HFFc6 (cell line): ENCODE measurements at regions not wholly inside any gene's neighbourhood (a gene's known extent, or its start where the extent isn't known, plus 50 kb on each side); places are given as distances from the start of the nearest gene placed in this dataset.

ENCODE experiments used
- DNase-seq: peaks from one replicate; pipeline ENCODE4 v3.0.0-alpha.2; 2018
- H3K27ac Mint-ChIP-seq: 2 replicates; pipeline ENCODE4 v1.8.0; 2020; ENCODE audit warnings: mild to moderate bottlenecking, mixed read lengths
- H3K27me3 Mint-ChIP-seq: 2 replicates; pipeline ENCODE4 v1.8.0; 2021; ENCODE audit warnings: mild to moderate bottlenecking, moderate library complexity, mixed read lengths; ENCODE audit not compliant: insufficient read depth
- H3K36me3 Mint-ChIP-seq: 2 replicates; pipeline ENCODE4 v1.8.0; 2021; ENCODE audit warnings: low read depth, mixed read lengths
- H3K4me1 Mint-ChIP-seq: 2 replicates; pipeline ENCODE4 v1.8.0; 2020; ENCODE audit warnings: low read depth, mixed read lengths
- H3K4me3 Mint-ChIP-seq: 2 replicates; pipeline ENCODE4 v1.8.0; 2020; ENCODE audit warnings: mild to moderate bottlenecking, moderate library complexity, mixed read lengths
- H3K9me3 Mint-ChIP-seq: 2 replicates; pipeline ENCODE4 v1.8.0; 2020; ENCODE audit warnings: mild to moderate bottlenecking, mixed read lengths
- TF ChIP-seq, protein P1 (sequence below): fragments of 200-600 bp; sonication (generic); IDR thresholded peaks from 2 replicates; pipeline ENCODE4 v1.5.0; 2021; ENCODE audit warnings: antibody characterized with exemption, mild to moderate bottlenecking

DNA sequence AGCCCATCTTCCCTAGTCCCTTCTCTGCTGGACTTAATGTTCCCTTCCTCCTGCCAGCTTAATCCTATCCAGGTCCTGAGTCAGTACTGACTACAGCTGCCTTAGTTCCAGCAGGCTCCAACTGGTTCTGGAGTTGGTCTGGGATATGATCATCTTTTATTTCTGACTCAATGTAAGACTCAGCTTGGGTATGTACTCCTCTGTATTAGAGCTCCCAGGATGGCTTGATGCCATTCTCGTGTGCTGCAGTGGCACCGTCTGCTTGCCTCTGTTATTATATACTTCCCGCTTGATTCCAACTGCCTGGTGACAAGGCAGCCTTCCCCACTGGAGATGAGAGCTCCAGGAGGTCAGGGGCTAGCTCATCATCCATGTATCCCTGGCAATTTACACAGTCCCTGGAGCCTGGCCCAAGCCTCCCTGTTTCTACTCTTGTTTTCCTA, 164.4 kb upstream of the DPT start:
- no peak overlapping the region for H3K27ac Mint-ChIP-seq
- peaks cover 1% of the 10 kb centered on the region; the same call in 1 of the 2 replicates for H3K27me3 Mint-ChIP-seq
- H3K9me3 Mint-ChIP-seq, result peaks cover 18% of the 10 kb centered on the region
- no peak overlapping the region for H3K4me3 Mint-ChIP-seq
- no peaks in the 10 kb centered on the region for H3K36me3 Mint-ChIP-seq
- no peak for DNase-seq
- TF ChIP-seq, protein P1, sequence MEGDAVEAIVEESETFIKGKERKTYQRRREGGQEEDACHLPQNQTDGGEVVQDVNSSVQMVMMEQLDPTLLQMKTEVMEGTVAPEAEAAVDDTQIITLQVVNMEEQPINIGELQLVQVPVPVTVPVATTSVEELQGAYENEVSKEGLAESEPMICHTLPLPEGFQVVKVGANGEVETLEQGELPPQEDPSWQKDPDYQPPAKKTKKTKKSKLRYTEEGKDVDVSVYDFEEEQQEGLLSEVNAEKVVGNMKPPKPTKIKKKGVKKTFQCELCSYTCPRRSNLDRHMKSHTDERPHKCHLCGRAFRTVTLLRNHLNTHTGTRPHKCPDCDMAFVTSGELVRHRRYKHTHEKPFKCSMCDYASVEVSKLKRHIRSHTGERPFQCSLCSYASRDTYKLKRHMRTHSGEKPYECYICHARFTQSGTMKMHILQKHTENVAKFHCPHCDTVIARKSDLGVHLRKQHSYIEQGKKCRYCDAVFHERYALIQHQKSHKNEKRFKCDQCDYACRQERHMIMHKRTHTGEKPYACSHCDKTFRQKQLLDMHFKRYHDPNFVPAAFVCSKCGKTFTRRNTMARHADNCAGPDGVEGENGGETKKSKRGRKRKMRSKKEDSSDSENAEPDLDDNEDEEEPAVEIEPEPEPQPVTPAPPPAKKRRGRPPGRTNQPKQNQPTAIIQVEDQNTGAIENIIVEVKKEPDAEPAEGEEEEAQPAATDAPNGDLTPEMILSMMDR, result no peak
- H3K4me1 Mint-ChIP-seq, result no peaks in the 10 kb centered on the region

GRCh38 chr1:168894397-168894903, 165.4 kb upstream of the DPT start:
- Mint-ChIP-seq H3K4me3 (no peak overlapping the region), H3K36me3 (no peaks in the 10 kb centered on the region), H3K27me3 (peaks cover 1% of the 10 kb centered on the region; the same call in 1 of the 2 replicates), H3K27ac (no peak overlapping the region), H3K4me1 (no peaks in the 10 kb centered on the region), H3K9me3 (peaks cover 14% of the 10 kb centered on the region)
- DNase-seq, result no peak
- TF ChIP-seq, protein P1, result no peak

DNA sequence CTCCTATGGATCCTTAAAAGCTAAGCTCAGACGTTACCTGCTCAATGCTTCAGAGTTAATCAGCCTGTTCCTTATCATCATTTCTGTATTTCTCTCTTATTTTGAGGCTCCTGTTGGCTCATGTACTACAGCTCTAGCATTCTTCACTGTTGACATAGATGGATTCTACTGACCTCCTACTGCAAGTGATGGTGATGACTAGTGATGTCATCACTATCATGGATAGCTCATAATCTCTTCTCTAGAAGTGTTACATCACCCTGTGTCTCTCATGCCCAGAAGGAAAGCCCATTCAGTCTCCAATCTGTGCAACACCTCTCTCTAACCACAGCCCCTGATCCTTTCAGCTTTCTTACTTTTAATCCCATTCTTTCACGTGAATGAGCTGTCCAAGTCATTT, 168.2 kb upstream of the DPT start:
- no peak overlapping the region for H3K27ac Mint-ChIP-seq
- DNase-seq, result no peak
- peaks cover 9% of the 10 kb centered on the region for H3K9me3 Mint-ChIP-seq
- H3K36me3 Mint-ChIP-seq, result no peaks in the 10 kb centered on the region
- H3K27me3 Mint-ChIP-seq, result peaks cover 1% of the 10 kb centered on the region; the same call in 1 of the 2 replicates
- TF ChIP-seq, protein P1, result no peak
- H3K4me1 Mint-ChIP-seq, result no peaks in the 10 kb centered on the region
- H3K4me3 Mint-ChIP-seq, result no peak overlapping the region

DNA sequence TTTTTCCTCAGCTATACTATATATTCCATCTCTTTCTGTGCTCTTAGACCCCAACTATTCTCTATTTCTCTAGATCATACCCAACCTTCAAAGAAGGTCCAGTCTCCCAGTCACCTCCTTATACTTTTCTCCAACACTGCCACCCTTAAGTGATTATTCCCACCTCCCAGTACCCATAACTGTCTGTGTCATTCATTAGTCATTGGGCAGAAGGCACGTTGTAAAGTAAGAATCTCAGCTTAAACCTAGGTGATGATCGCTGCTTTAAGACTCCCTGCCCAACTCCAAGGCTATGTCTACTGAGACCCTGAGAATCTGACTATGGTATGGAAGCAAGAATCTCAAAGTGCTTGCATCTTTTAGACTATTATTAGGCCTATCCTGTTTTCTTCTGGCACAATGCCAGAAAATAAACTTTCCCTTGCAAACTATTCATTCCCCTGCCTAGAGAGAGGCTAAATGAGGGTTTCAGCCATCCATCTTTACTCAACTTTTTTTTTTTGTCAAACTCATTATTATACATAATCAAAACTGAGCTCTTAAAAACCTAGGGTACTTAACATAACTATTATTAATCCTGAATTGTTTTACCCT, 174.3 kb upstream of the DPT start:
- Mint-ChIP-seq H3K9me3 (peaks cover 18% of the 10 kb centered on the region), H3K4me3 (no peak overlapping the region), H3K36me3 (no peaks in the 10 kb centered on the region), H3K27me3 (peaks cover 1% of the 10 kb centered on the region; the same call in 1 of the 2 replicates), H3K27ac (no peak overlapping the region), H3K4me1 (no peaks in the 10 kb centered on the region)
- no peak for DNase-seq
- TF ChIP-seq, protein P1, result no peak

DNA sequence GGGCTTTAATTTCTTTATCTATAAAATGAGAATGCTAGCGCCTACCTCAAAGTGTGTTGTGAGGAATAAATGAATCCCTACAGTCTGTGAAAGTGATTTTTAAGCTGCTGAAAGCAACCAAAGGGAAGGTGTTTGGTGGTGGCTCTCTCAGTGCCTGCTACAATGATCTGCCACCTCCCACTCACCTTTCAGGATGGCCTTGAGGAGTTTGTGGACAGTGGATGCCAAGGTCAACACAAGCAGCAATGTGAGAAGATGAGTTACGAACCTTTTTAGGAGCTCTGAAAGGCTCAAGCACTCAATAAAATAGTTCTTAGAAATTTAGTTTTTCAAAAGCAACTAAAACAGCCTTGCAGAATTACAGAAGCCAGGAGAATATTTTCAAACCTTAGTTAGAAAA, 176.6 kb upstream of the DPT start:
- no peak for DNase-seq
- H3K27me3 Mint-ChIP-seq, result peaks cover 1% of the 10 kb centered on the region; the same call in 1 of the 2 replicates
- H3K27ac Mint-ChIP-seq, result no peak overlapping the region
- TF ChIP-seq, protein P1, result no peak
- H3K4me1 Mint-ChIP-seq, result no peaks in the 10 kb centered on the region
- no peak overlapping the region for H3K4me3 Mint-ChIP-seq
- peaks cover 18% of the 10 kb centered on the region for H3K9me3 Mint-ChIP-seq
- no peaks in the 10 kb centered on the region for H3K36me3 Mint-ChIP-seq
